OCI-LY7 (cell line): ENCODE measurements at regions not wholly inside any gene's neighbourhood (a gene's known extent, or its start where the extent isn't known, plus 50 kb on each side); places are given as distances from the start of the nearest gene placed in this dataset.

Experiments used
- BruUV-seq: library from RNA; stranded (reverse); fragments of 400-500 nt; replicated peaks from 2 replicates; lab custom pipeline; 2021; lab: Mats Ljungman, UMichigan
- CTCF ChIA-PET: fragments of 300-600 bp; sonication (Branson Sonifier 250); formaldehyde crosslinking; loops from one replicate; lab custom pipeline; 2022; ENCODE audit warnings: antibody characterized with exemption; ENCODE audit not compliant: unreplicated experiment; lab: Charles Lee
- POLR2A ChIA-PET: fragments of 300-600 bp; sonication (Branson Sonifier 250); formaldehyde crosslinking; loops from one replicate; lab custom pipeline; 2022; ENCODE audit warnings: antibody characterized with exemption; lab: Charles Lee
- DNase-seq: peaks from one replicate; pipeline ENCODE4 v3.0.0-alpha.2; 2015; ENCODE audit warnings: low spot score
- H2AFZ ChIP-seq: fragments of 200-600 bp; sonication (generic), shearing (Covaris generic); 2 replicates; pipeline ENCODE4 v1.6.1; 2014; ENCODE audit warnings: mild to moderate bottlenecking, antibody characterized with exemption, low read length, moderate library complexity
- H3K27ac ChIP-seq: fragments of 200-600 bp; sonication (generic); 2 replicates; pipeline ENCODE4 v1.5.1; 2014; ENCODE audit warnings: mixed run types, low read depth, mild to moderate bottlenecking, moderate library complexity, low read length, inconsistent platforms; ENCODE audit not compliant: poor library complexity, severe bottlenecking
- H3K36me3 ChIP-seq: fragments of 200-600 bp; sonication (generic); 2 replicates; pipeline ENCODE4 v1.6.1; 2014; ENCODE audit warnings: mild to moderate bottlenecking, antibody characterized with exemption, low read length, moderate library complexity, mixed read lengths; ENCODE audit not compliant: insufficient read depth
- H3K4me1 ChIP-seq: fragments of 200-600 bp; sonication (generic); 2 replicates; pipeline ENCODE4 v1.5.1; 2014; ENCODE audit warnings: mild to moderate bottlenecking, low read length; ENCODE audit not compliant: insufficient read depth, poor library complexity, severe bottlenecking
- H3K4me2 ChIP-seq: fragments of 200-600 bp; sonication (generic); 2 replicates; pipeline ENCODE4 v1.6.1; 2014; ENCODE audit warnings: mild to moderate bottlenecking, low read length
- H3K4me3 ChIP-seq: fragments of 200-600 bp; sonication (generic); 2 replicates; pipeline ENCODE4 v1.5.1; 2014; ENCODE audit warnings: mild to moderate bottlenecking, low read depth, low read length; ENCODE audit not compliant: poor library complexity, severe bottlenecking
- H3K79me2 ChIP-seq: fragments of 200-600 bp; sonication (generic); 2 replicates; pipeline ENCODE4 v1.6.1; 2016; ENCODE audit warnings: low read depth, mild to moderate bottlenecking, low read length, moderate library complexity, mixed read lengths; ENCODE audit not compliant: insufficient read depth
- H3K9me2 ChIP-seq: fragments of 200-600 bp; sonication (generic); 2 replicates; pipeline ENCODE4 v1.6.1; 2016; ENCODE audit warnings: mild to moderate bottlenecking, low read length, mixed read lengths; ENCODE audit not compliant: insufficient read depth
- H3K9me3 ChIP-seq: fragments of 200-600 bp; sonication (generic); 2 replicates; pipeline ENCODE4 v1.6.1; 2014; ENCODE audit warnings: mild to moderate bottlenecking, mixed run types, low read length, mixed read lengths
- H4K20me1 ChIP-seq: fragments of 200-600 bp; sonication (generic); 2 replicates; pipeline ENCODE4 v1.6.1; 2014; ENCODE audit warnings: mild to moderate bottlenecking, antibody characterized with exemption, low read length, moderate library complexity, mixed read lengths; ENCODE audit not compliant: insufficient read depth
- EZH2phosphoT487 ChIP-seq: fragments of 200-600 bp; sonication (generic); IDR thresholded peaks from 2 replicates; pipeline ENCODE4 v1.6.1; 2018; ENCODE audit warnings: low read depth, borderline replicate concordance, mild to moderate bottlenecking, mixed run types, antibody characterized with exemption, low read length, moderate library complexity, mixed read lengths
- intact Hi-C: fragments of 100-400 bp; cut with micrococcal nuclease; formaldehyde crosslinking; loops from one replicate; pipeline ENCODE4 v1.10.0; 2022; ENCODE audit not compliant: unreplicated experiment
- TF ChIP-seq, protein P1 (sequence below): fragments of 200-600 bp; sonication (generic); conservative IDR thresholded peaks from 2 replicates; pipeline ENCODE4 v1.5.1; 2014; ENCODE audit warnings: mild to moderate bottlenecking, antibody characterized with exemption, low read length, moderate library complexity, mixed read lengths

GRCh38 chr11:64501500-64502427 is 54.0 kb upstream of the SLC22A11 start:
- no peak overlapping the region for H2AFZ ChIP-seq
- POLR2A ChIA-PET, result no interaction called here
- no peak overlapping the region for H3K4me2 ChIP-seq

GRCh38 chr11:64502634-64503033 is 53.1 kb upstream of the SLC22A11 start:
- no peaks in the 10 kb centered on the region for H3K9me3 ChIP-seq
- H3K9me2 ChIP-seq, result no peaks in the 10 kb centered on the region
- TF ChIP-seq EZH2phosphoT487, result no peak
- H4K20me1 ChIP-seq, result no peaks in the 10 kb centered on the region
- no peak for DNase-seq
- ChIA-PET POLR2A (no interaction called here), CTCF (no interaction called here)
- no peak overlapping the region for H2AFZ ChIP-seq
- no peaks in the 10 kb centered on the region for H3K4me1 ChIP-seq
- H3K4me3 ChIP-seq, result no peak overlapping the region
- no peak overlapping the region for H3K27ac ChIP-seq
- BruUV-seq, result no TSS peak
- no peaks in the 10 kb centered on the region for H3K36me3 ChIP-seq
- no peaks in the 10 kb centered on the region for H3K79me2 ChIP-seq
- H3K4me2 ChIP-seq, result no peak overlapping the region
- intact Hi-C loops, result no loop called here

More at GRCh38 chr11:64501500-64502427, 54.0 kb upstream of the SLC22A11 start:
- H3K36me3 ChIP-seq, result no peaks in the 10 kb centered on the region
- intact Hi-C loops, result no loop called here
- H3K27ac ChIP-seq, result no peak overlapping the region
- H3K9me3 ChIP-seq, result no peaks in the 10 kb centered on the region
- no peaks in the 10 kb centered on the region for H3K9me2 ChIP-seq
- no TSS peak for BruUV-seq
- H3K4me1 ChIP-seq, result no peaks in the 10 kb centered on the region
- DNase-seq, result no peak
- no peak overlapping the region for H3K4me3 ChIP-seq
- H3K79me2 ChIP-seq, result no peaks in the 10 kb centered on the region
- CTCF ChIA-PET, result no interaction called here
- no peaks in the 10 kb centered on the region for H4K20me1 ChIP-seq
- TF ChIP-seq, protein P1, sequence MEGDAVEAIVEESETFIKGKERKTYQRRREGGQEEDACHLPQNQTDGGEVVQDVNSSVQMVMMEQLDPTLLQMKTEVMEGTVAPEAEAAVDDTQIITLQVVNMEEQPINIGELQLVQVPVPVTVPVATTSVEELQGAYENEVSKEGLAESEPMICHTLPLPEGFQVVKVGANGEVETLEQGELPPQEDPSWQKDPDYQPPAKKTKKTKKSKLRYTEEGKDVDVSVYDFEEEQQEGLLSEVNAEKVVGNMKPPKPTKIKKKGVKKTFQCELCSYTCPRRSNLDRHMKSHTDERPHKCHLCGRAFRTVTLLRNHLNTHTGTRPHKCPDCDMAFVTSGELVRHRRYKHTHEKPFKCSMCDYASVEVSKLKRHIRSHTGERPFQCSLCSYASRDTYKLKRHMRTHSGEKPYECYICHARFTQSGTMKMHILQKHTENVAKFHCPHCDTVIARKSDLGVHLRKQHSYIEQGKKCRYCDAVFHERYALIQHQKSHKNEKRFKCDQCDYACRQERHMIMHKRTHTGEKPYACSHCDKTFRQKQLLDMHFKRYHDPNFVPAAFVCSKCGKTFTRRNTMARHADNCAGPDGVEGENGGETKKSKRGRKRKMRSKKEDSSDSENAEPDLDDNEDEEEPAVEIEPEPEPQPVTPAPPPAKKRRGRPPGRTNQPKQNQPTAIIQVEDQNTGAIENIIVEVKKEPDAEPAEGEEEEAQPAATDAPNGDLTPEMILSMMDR, result no peak
- TF ChIP-seq EZH2phosphoT487, result no peak

GRCh38 chr11:64503186-64503753 is 52.5 kb upstream of the SLC22A11 start:
- ChIA-PET POLR2A (no interaction called here), CTCF (no interaction called here)
- Histone ChIP-seq H3K9me3 (no peaks in the 10 kb centered on the region), H3K4me1 (no peaks in the 10 kb centered on the region), H3K27ac (no peak overlapping the region), H3K36me3 (no peaks in the 10 kb centered on the region), H3K9me2 (no peaks in the 10 kb centered on the region), H4K20me1 (no peaks in the 10 kb centered on the region), H3K4me2 (no peak overlapping the region), H3K4me3 (no peak overlapping the region), H2AFZ (no peak overlapping the region), H3K79me2 (no peaks in the 10 kb centered on the region)
- no TSS peak for BruUV-seq
- DNase-seq, result no peak
- intact Hi-C loops, result no loop called here
- TF ChIP-seq, protein P1, result no peak
- no peak for TF ChIP-seq EZH2phosphoT487
